HG02798 (cell line): ENCODE measurements at regions not wholly inside any gene's neighbourhood (a gene's known extent, or its start where the extent isn't known, plus 50 kb on each side); places are given as distances from the start of the nearest gene placed in this dataset.
A peak's percentile ranks its signal among the peaks of the same experiment; 100 is the strongest.
"Not testable (repeated sequence)": the region's sequence is repeated elsewhere in the genome, so short reads cannot be mapped to it uniquely, and the experiment has no call there.

Source experiments
- ATAC-seq: cut with Tn5 transposase; IDR thresholded peaks from one replicate; pipeline ENCODE4 v1.9.1; 2021; ENCODE audit warnings: mild to moderate bottlenecking; ENCODE audit not compliant: unreplicated experiment, poor library complexity

- ATAC-seq, result no peak
Measured at GRCh38 chr14:55802986-55803872, 223.2 kb downstream of the KTN1 start.

- no peak for ATAC-seq
Measured at GRCh38 chr14:55803873-55804553, 224.0 kb downstream of the KTN1 start.

GRCh38 chr14:55805250-55805649, 225.2 kb downstream of the KTN1 start:
- ATAC-seq, result no peak

- ATAC-seq, result peak; percentile 84
Measured at GRCh38 chr14:55807053-55807880, 227.3 kb downstream of the KTN1 start.

GRCh38 chr14:55807881-55808379, 227.9 kb downstream of the KTN1 start:
- no peak for ATAC-seq

GRCh38 chr14:55813630-55814029, 233.6 kb downstream of the KTN1 start:
- no peak for ATAC-seq

GRCh38 chr14:55814064-55814463, 234.1 kb downstream of the KTN1 start:
- ATAC-seq, result no peak

- no peak for ATAC-seq
Measured at GRCh38 chr14:55814873-55815272, 234.9 kb downstream of the KTN1 start.

GRCh38 chr14:55816225-55816624, 236.2 kb downstream of the KTN1 start:
- ATAC-seq, result no peak

- ATAC-seq, result peak; percentile 77
Measured at GRCh38 chr14:55819610-55820304, 239.8 kb downstream of the KTN1 start.

GRCh38 chr14:55822906-55823305, 242.9 kb downstream of the KTN1 start:
- ATAC-seq, result no peak

GRCh38 chr14:55832122-55832911, 252.3 kb downstream of the KTN1 start:
- ATAC-seq, result no peak

- ATAC-seq, result no peak
Measured at GRCh38 chr14:55832974-55833373, 253.0 kb downstream of the KTN1 start.

GRCh38 chr14:55834390-55834789, 254.4 kb downstream of the KTN1 start:
- ATAC-seq, result no peak

GRCh38 chr14:55835985-55836384, 256.0 kb downstream of the KTN1 start:
- no peak for ATAC-seq

- no peak for ATAC-seq
Measured at GRCh38 chr14:55837467-55837866, 257.5 kb downstream of the KTN1 start.

GRCh38 chr14:55838529-55839052, 258.6 kb downstream of the KTN1 start:
- no peak for ATAC-seq

- ATAC-seq, result not testable (repeated sequence)
Measured at GRCh38 chr14:55839301-55839947, 259.4 kb downstream of the KTN1 start.
